SU-DHL-6 (cell line): ENCODE measurements at regions not wholly inside any gene's neighbourhood (a gene's known extent, or its start where the extent isn't known, plus 50 kb on each side); places are given as distances from the start of the nearest gene placed in this dataset.

ENCODE experiments used
- EZH2phosphoT487 ChIP-seq: fragments of 200-600 bp; sonication (generic), shearing (Covaris generic); conservative IDR thresholded peaks from 2 replicates; pipeline ENCODE4 v1.6.1; 2018; ENCODE audit warnings: mild to moderate bottlenecking, antibody characterized with exemption, low read length, moderate library complexity, mixed read lengths
- TF ChIP-seq, protein P1 (sequence below): fragments of 200-600 bp; sonication (generic); IDR thresholded peaks from one replicate; pipeline ENCODE4 v1.5.1; 2017; ENCODE audit warnings: antibody characterized with exemption, mild to moderate bottlenecking, low read length, moderate library complexity; ENCODE audit not compliant: insufficient read depth, poor library complexity, severe bottlenecking

DNA sequence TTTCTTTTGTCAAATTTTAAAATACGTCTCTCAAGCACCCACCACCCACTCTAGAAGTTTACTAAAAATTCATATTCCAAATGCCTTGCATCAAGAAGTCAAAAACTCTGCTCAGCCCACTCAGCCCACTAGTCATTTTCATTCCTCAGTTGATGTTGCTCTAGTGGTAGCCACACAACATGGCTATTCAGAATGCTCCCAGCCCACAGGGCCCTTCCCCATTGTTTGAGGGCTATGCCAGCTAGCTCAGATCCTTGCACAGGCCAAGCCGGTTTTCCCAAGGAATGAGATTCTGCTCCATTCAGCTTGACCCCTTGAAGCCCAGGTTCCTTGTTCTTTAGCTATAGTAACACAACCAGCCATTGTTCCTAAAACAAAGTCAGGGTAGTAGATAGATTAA, 297.5 kb upstream of the RASGEF1B start:
- TF ChIP-seq, protein P1, sequence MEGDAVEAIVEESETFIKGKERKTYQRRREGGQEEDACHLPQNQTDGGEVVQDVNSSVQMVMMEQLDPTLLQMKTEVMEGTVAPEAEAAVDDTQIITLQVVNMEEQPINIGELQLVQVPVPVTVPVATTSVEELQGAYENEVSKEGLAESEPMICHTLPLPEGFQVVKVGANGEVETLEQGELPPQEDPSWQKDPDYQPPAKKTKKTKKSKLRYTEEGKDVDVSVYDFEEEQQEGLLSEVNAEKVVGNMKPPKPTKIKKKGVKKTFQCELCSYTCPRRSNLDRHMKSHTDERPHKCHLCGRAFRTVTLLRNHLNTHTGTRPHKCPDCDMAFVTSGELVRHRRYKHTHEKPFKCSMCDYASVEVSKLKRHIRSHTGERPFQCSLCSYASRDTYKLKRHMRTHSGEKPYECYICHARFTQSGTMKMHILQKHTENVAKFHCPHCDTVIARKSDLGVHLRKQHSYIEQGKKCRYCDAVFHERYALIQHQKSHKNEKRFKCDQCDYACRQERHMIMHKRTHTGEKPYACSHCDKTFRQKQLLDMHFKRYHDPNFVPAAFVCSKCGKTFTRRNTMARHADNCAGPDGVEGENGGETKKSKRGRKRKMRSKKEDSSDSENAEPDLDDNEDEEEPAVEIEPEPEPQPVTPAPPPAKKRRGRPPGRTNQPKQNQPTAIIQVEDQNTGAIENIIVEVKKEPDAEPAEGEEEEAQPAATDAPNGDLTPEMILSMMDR = no peak
- no peak for TF ChIP-seq EZH2phosphoT487
